Neural cell (in vitro differentiated cells): ENCODE measurements at regions not wholly inside any gene's neighbourhood (a gene's known extent, or its start where the extent isn't known, plus 50 kb on each side); places are given as distances from the start of the nearest gene placed in this dataset.

Experiments
- H2AFZ ChIP-seq: fragments of 200-600, 300-800 bp; sonication (generic), shearing (Covaris generic); 2 replicates; pipeline ENCODE4 v1.6.0; 2014; ENCODE audit warnings: low read depth, mild to moderate bottlenecking, antibody characterized with exemption, low read length, moderate library complexity
- H3F3A ChIP-seq: fragments of 200-600 bp; shearing (Covaris generic); 2 replicates; pipeline ENCODE4 v1.6.1; 2016; ENCODE audit warnings: mild to moderate bottlenecking, moderate library complexity, mixed read lengths, antibody characterized with exemption, low read length; ENCODE audit not compliant: insufficient read depth, poor library complexity, severe bottlenecking
- H3K27ac ChIP-seq: fragments of 200-600, 300-800 bp; sonication (generic), shearing (Covaris generic); 2 replicates; pipeline ENCODE4 v1.5.1; 2014; ENCODE audit warnings: mild to moderate bottlenecking, low read length, moderate library complexity
- H3K27me3 ChIP-seq: fragments of 300-800, 200-600 bp; sonication (generic), shearing (Covaris generic); 2 replicates; pipeline ENCODE4 v1.6.0; 2014; ENCODE audit warnings: mild to moderate bottlenecking, low read depth, low read length, moderate library complexity; ENCODE audit not compliant: insufficient read depth
- H3K36me3 ChIP-seq: fragments of 300-800, 200-600 bp; sonication (generic), shearing (Covaris generic); 2 replicates; pipeline ENCODE4 v1.5.1; 2014; ENCODE audit warnings: mild to moderate bottlenecking, antibody characterized with exemption, low read length, moderate library complexity; ENCODE audit not compliant: insufficient read depth
- H3K4me2 ChIP-seq: fragments of 300-800, 200-600 bp; sonication (generic), shearing (Covaris generic); 2 replicates; pipeline ENCODE4 v1.6.0; 2014; ENCODE audit warnings: mild to moderate bottlenecking, low read length
- H3K4me3 ChIP-seq: fragments of 300-800, 200-600 bp; sonication (generic), shearing (Covaris generic); 2 replicates; pipeline ENCODE4 v1.5.1; 2014; ENCODE audit warnings: mild to moderate bottlenecking, low read length, moderate library complexity
- H3K79me2 ChIP-seq: fragments of 200-600 bp; shearing (Covaris generic); replicated peaks from 2 replicates; pipeline ENCODE4 v1.6.0; 2014; ENCODE audit warnings: mild to moderate bottlenecking, low read length, moderate library complexity; ENCODE audit not compliant: insufficient read depth
- H3K9ac ChIP-seq: fragments of 300-800, 200-600 bp; sonication (generic), shearing (Covaris generic); 2 replicates; pipeline ENCODE4 v1.6.1; 2016; ENCODE audit warnings: mild to moderate bottlenecking, low read length, mixed read lengths
- H3K9me2 ChIP-seq: fragments of 200-600 bp; shearing (Covaris generic); 2 replicates; pipeline ENCODE4 v1.6.1; 2016; ENCODE audit warnings: mild to moderate bottlenecking, low read length, mixed read lengths; ENCODE audit not compliant: insufficient read depth
- H3K9me3 ChIP-seq: fragments of 200-600, 300-800 bp; sonication (generic), shearing (Covaris generic); 2 replicates; pipeline ENCODE4 v1.6.1; 2016; ENCODE audit warnings: mild to moderate bottlenecking, mixed run types, low read length, moderate library complexity, mixed read lengths
- H4K20me1 ChIP-seq: fragments of 200-600 bp; shearing (Covaris generic); 2 replicates; pipeline ENCODE4 v1.6.1; 2016; ENCODE audit warnings: mild to moderate bottlenecking, mixed run types; ENCODE audit not compliant: insufficient read depth
- EP300 ChIP-seq: fragments of 450-650 bp; conservative IDR thresholded peaks from 2 replicates; pipeline ENCODE4 v1.6.1; 2014; ENCODE audit warnings: antibody characterized with exemption, mild to moderate bottlenecking, moderate library complexity; ENCODE audit not compliant: poor library complexity, severe bottlenecking
- EZH2 ChIP-seq: fragments of 200-600, 300-800 bp; shearing (Covaris generic), sonication (generic); IDR thresholded peaks from 2 replicates; pipeline ENCODE4 v1.6.1; 2014; ENCODE audit warnings: antibody characterized with exemption, low read length, borderline replicate concordance, mild to moderate bottlenecking; ENCODE audit not compliant: insufficient read depth, poor library complexity, severe bottlenecking
- MXI1 ChIP-seq: fragments of 450-650 bp; conservative IDR thresholded peaks from 2 replicates; pipeline ENCODE4 v1.6.1; 2014; ENCODE audit warnings: antibody characterized with exemption, mild to moderate bottlenecking; ENCODE audit not compliant: poor library complexity, severe bottlenecking
- POLR2AphosphoS5 ChIP-seq: IDR thresholded peaks from 2 replicates; pipeline ENCODE4 v1.6.1; 2012
- RAD21 ChIP-seq: fragments of 450-650 bp; conservative IDR thresholded peaks from 2 replicates; pipeline ENCODE4 v1.6.1; 2014; ENCODE audit warnings: antibody characterized with exemption, mild to moderate bottlenecking, moderate library complexity
- SMC3 ChIP-seq: fragments of 450-650 bp; conservative IDR thresholded peaks from 2 replicates; pipeline ENCODE4 v1.6.1; 2014; ENCODE audit warnings: antibody characterized with exemption, mild to moderate bottlenecking, moderate library complexity; ENCODE audit not compliant: poor library complexity
- TAF1 ChIP-seq: IDR thresholded peaks from 2 replicates; pipeline ENCODE4 v1.6.1; 2012; ENCODE audit warnings: low read depth
- TF ChIP-seq, protein P1 (sequence below): IDR thresholded peaks from 2 replicates; pipeline ENCODE4 v1.6.1; 2012; ENCODE audit warnings: borderline replicate concordance
- TF ChIP-seq, protein P2 (sequence below): fragments of 450-650 bp; IDR thresholded peaks from 2 replicates; pipeline ENCODE4 v1.5.1; 2014; ENCODE audit warnings: antibody characterized with exemption, mild to moderate bottlenecking, moderate library complexity; ENCODE audit not compliant: poor library complexity, severe bottlenecking

DNA sequence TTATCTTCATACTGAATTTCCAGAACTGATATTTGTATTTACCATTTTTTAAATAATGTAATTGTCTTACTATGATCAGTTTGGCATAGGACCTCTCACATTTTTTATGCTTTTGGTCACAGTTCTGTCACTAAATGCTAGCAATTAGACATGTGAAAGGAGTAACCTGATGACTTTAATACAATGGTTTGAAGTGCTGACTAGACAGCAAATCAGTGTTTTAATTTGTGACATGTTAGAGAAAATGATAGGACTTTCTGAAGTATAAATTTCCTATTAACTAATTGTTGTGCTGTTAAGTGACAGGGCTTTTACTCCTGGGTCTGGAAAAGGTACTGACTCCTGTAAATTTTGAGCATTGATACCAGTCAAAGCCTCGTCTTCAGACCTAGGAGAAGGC lies 117.5 kb downstream of the ZNF330 start:
- H3K9me2 ChIP-seq: no peaks in the 10 kb centered on the region
- no peak overlapping the region for H3K27ac ChIP-seq
- no peak overlapping the region for H2AFZ ChIP-seq
- no peak overlapping the region for H3K4me2 ChIP-seq
- no peak overlapping the region for H3K9ac ChIP-seq
- H3K36me3 ChIP-seq: no peaks in the 10 kb centered on the region
- no peaks in the 10 kb centered on the region for H3F3A ChIP-seq
- H4K20me1 ChIP-seq: no peaks in the 10 kb centered on the region
- no peak overlapping the region for H3K4me3 ChIP-seq
- no peaks in the 10 kb centered on the region for H3K9me3 ChIP-seq
- H3K79me2 ChIP-seq: no peaks in the 10 kb centered on the region
- peaks cover 8% of the 10 kb centered on the region for H3K27me3 ChIP-seq
- no peak for TF ChIP-seq SMC3
- no peak for TF ChIP-seq TAF1
- TF ChIP-seq, protein P1, sequence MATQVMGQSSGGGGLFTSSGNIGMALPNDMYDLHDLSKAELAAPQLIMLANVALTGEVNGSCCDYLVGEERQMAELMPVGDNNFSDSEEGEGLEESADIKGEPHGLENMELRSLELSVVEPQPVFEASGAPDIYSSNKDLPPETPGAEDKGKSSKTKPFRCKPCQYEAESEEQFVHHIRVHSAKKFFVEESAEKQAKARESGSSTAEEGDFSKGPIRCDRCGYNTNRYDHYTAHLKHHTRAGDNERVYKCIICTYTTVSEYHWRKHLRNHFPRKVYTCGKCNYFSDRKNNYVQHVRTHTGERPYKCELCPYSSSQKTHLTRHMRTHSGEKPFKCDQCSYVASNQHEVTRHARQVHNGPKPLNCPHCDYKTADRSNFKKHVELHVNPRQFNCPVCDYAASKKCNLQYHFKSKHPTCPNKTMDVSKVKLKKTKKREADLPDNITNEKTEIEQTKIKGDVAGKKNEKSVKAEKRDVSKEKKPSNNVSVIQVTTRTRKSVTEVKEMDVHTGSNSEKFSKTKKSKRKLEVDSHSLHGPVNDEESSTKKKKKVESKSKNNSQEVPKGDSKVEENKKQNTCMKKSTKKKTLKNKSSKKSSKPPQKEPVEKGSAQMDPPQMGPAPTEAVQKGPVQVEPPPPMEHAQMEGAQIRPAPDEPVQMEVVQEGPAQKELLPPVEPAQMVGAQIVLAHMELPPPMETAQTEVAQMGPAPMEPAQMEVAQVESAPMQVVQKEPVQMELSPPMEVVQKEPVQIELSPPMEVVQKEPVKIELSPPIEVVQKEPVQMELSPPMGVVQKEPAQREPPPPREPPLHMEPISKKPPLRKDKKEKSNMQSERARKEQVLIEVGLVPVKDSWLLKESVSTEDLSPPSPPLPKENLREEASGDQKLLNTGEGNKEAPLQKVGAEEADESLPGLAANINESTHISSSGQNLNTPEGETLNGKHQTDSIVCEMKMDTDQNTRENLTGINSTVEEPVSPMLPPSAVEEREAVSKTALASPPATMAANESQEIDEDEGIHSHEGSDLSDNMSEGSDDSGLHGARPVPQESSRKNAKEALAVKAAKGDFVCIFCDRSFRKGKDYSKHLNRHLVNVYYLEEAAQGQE: no peak
- no peak for TF ChIP-seq EP300
- TF ChIP-seq, protein P2, sequence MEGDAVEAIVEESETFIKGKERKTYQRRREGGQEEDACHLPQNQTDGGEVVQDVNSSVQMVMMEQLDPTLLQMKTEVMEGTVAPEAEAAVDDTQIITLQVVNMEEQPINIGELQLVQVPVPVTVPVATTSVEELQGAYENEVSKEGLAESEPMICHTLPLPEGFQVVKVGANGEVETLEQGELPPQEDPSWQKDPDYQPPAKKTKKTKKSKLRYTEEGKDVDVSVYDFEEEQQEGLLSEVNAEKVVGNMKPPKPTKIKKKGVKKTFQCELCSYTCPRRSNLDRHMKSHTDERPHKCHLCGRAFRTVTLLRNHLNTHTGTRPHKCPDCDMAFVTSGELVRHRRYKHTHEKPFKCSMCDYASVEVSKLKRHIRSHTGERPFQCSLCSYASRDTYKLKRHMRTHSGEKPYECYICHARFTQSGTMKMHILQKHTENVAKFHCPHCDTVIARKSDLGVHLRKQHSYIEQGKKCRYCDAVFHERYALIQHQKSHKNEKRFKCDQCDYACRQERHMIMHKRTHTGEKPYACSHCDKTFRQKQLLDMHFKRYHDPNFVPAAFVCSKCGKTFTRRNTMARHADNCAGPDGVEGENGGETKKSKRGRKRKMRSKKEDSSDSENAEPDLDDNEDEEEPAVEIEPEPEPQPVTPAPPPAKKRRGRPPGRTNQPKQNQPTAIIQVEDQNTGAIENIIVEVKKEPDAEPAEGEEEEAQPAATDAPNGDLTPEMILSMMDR: no peak
- no peak for TF ChIP-seq POLR2AphosphoS5
- no peak for TF ChIP-seq MXI1
- TF ChIP-seq EZH2: no peak
- no peak for TF ChIP-seq RAD21

- Histone ChIP-seq H3K4me3 (no peak overlapping the region), H3K9me2 (no peaks in the 10 kb centered on the region), H3K9me3 (no peaks in the 10 kb centered on the region), H3K27me3 (no peaks in the 10 kb centered on the region), H3K9ac (no peak overlapping the region), H3K4me2 (no peak overlapping the region), H4K20me1 (no peaks in the 10 kb centered on the region), H3K27ac (no peak overlapping the region), H2AFZ (no peak overlapping the region), H3K79me2 (no peaks in the 10 kb centered on the region), H3K36me3 (no peaks in the 10 kb centered on the region), H3F3A (no peaks in the 10 kb centered on the region)
- TF ChIP-seq EP300: no peak
- TF ChIP-seq, protein P2: no peak
- TF ChIP-seq RAD21: no peak
- no peak for TF ChIP-seq TAF1
- no peak for TF ChIP-seq MXI1
- no peak for TF ChIP-seq SMC3
- TF ChIP-seq POLR2AphosphoS5: no peak
- TF ChIP-seq EZH2: no peak
- TF ChIP-seq, protein P1: no peak
Observed at GRCh38 chr4:141339391-141339790, 118.7 kb downstream of the ZNF330 start.
